Lung (tissue), 11 donors: ENCODE measurements at regions not wholly inside any gene's neighbourhood (a gene's known extent, or its start where the extent isn't known, plus 50 kb on each side); places are given as distances from the start of the nearest gene placed in this dataset.

Source experiments
- ATAC-seq: fragments of 200-7000 bp; cut with Tn5 transposase; one replicate; pipeline ENCODE4 v1.9.1; 2020; ENCODE audit warnings: moderate number of reproducible peaks; ENCODE audit not compliant: insufficient read depth, low FRiP score
- DNase-seq, 3 donors: peaks; one replicate each; pipeline ENCODE4 v3.0.0-alpha.2; 2013 to 2017
- H3K27ac ChIP-seq, 2 donors: one replicate each; pipeline ENCODE4 v1.5.1; 2013; ENCODE audit warnings: mild to moderate bottlenecking in 2 of 2, moderate library complexity in 2 of 2, control low read depth in 1 of 2, inconsistent platforms in 1 of 2, low read depth in 1 of 2, low read length in 1 of 2
- H3K27me3 ChIP-seq, 3 donors: one replicate each; pipeline ENCODE4 v1.5.1; 2013; ENCODE audit warnings: low read length in 2 of 3; ENCODE audit not compliant: control insufficient read depth in 3 of 3, insufficient read depth in 3 of 3
- H3K36me3 ChIP-seq, 4 donors: one replicate each; pipeline ENCODE4 v1.5.1; 2013; ENCODE audit warnings: low read length in 4 of 4, mild to moderate bottlenecking in 1 of 4, moderate library complexity in 1 of 4; ENCODE audit not compliant: control insufficient read depth in 4 of 4, insufficient read depth in 4 of 4
- H3K4me1 ChIP-seq, 5 donors: one replicate each; pipeline ENCODE4 v1.5.1; 2013; ENCODE audit warnings: low read length in 5 of 5, mild to moderate bottlenecking in 2 of 5, moderate library complexity in 1 of 5; ENCODE audit not compliant: control insufficient read depth in 5 of 5, insufficient read depth in 5 of 5
- H3K4me3 ChIP-seq: one replicate; pipeline ENCODE4 v1.5.1; 2013; ENCODE audit warnings: mild to moderate bottlenecking, control low read depth, moderate library complexity
- H3K9ac ChIP-seq, 2 donors: one replicate each; pipeline ENCODE4 v1.5.1; 2013; ENCODE audit warnings: low read length in 2 of 2, control low read depth in 1 of 2; ENCODE audit not compliant: insufficient read depth in 1 of 2
- H3K9me3 ChIP-seq, 4 donors: one replicate each; pipeline ENCODE4 v1.5.1; 2013; ENCODE audit warnings: low read length in 3 of 4, mild to moderate bottlenecking in 1 of 4, moderate library complexity in 1 of 4; ENCODE audit not compliant: control insufficient read depth in 4 of 4, insufficient read depth in 3 of 4
- CTCF ChIP-seq: IDR thresholded peaks from 2 replicates; pipeline ENCODE4 v1.5.1; 2012; ENCODE audit warnings: mild to moderate bottlenecking; ENCODE audit errors: control extremely low read depth, extremely low read depth
- WGBS, 2 donors: extraction: QIAGEN DNeasy Blood & Tissue Kit; methylation state at CpG; one replicate each; pipeline ENCODE4 v1.1.7; 2013; 5-methylcytosine and 5-hydroxymethylcytosine counted together
- donor health status: control.
- donor health status: control.
- donor health status: Bipolar disorder and iron deficiency.
- donor health status: healthy.
- donor health status: DM: yes; HTN: yes; CAD: no.

- no peak overlapping the region for H3K27ac ChIP-seq
- no peak for ATAC-seq
- peaks cover 0 to 28% (median 7%) of the 10 kb centered on the region in 5 donors for H3K4me1 ChIP-seq
These were observed 59.8 kb downstream of the FOS start for GRCh38 chr14:75338398-75338797.

GRCh38 chr14:75339059-75339458 is 60.4 kb downstream of the FOS start:
- ATAC-seq (no peak), DNase-seq (no peak)
- H3K27me3 ChIP-seq, result no peaks in the 10 kb centered on the region
- no peak overlapping the region for H3K9ac ChIP-seq
- peaks cover 0 to 2% (median 0%) of the 10 kb centered on the region in 4 donors for H3K9me3 ChIP-seq
- H3K27ac ChIP-seq, result peak overlapping the region in 1 of 2 donors; percentile 56
- no peaks in the 10 kb centered on the region for H3K36me3 ChIP-seq
- peaks cover 0 to 28% (median 7%) of the 10 kb centered on the region in 5 donors for H3K4me1 ChIP-seq
- WGBS, 2 donors, result 18 to 37% methylated on average over 4 of the region's 4 CpGs
- TF ChIP-seq CTCF, result no peak
- H3K4me3 ChIP-seq, result no peak overlapping the region

More at GRCh38 chr14:75338398-75338797, 59.8 kb downstream of the FOS start:
- no peak for DNase-seq
- no peak for TF ChIP-seq CTCF
- no peaks in the 10 kb centered on the region for H3K27me3 ChIP-seq
- peaks cover 0 to 2% (median 0%) of the 10 kb centered on the region in 4 donors for H3K9me3 ChIP-seq
- no peak overlapping the region for H3K9ac ChIP-seq
- H3K36me3 ChIP-seq, result no peaks in the 10 kb centered on the region
- no peak overlapping the region for H3K4me3 ChIP-seq

- peak; percentile 59 to 81 (median 65) for DNase-seq
- H3K9ac ChIP-seq, result no peak overlapping the region
- H3K27me3 ChIP-seq, result no peaks in the 10 kb centered on the region
- 14 to 26% methylated on average over 8 of the region's 8 CpGs for WGBS, 2 donors
- no peak for TF ChIP-seq CTCF
- peak; percentile 39 for ATAC-seq
- no peaks in the 10 kb centered on the region for H3K36me3 ChIP-seq
- H3K4me1 ChIP-seq, result peaks cover 0 to 28% (median 7%) of the 10 kb centered on the region in 5 donors
- no peak overlapping the region for H3K4me3 ChIP-seq
- H3K9me3 ChIP-seq, result peaks cover 0 to 2% (median 0%) of the 10 kb centered on the region in 4 donors
- H3K27ac ChIP-seq, result peak overlapping the region; percentile 90 to 93
These were observed 62.3 kb downstream of the FOS start for GRCh38 chr14:75340921-75341320.

- DNase-seq, result peak in 1 of 3 donors; percentile 29
- H3K4me3 ChIP-seq, result no peak overlapping the region
- peaks cover 0 to 2% (median 0%) of the 10 kb centered on the region in 4 donors for H3K9me3 ChIP-seq
- H3K27me3 ChIP-seq, result no peaks in the 10 kb centered on the region
- no peaks in the 10 kb centered on the region for H3K36me3 ChIP-seq
- no peak for ATAC-seq
- H3K27ac ChIP-seq, result peak overlapping the region; percentile 90 to 92
- TF ChIP-seq CTCF, result no peak
- H3K9ac ChIP-seq, result no peak overlapping the region
- H3K4me1 ChIP-seq, result peaks cover 0 to 28% (median 7%) of the 10 kb centered on the region in 5 donors
These were observed 63.0 kb downstream of the FOS start for GRCh38 chr14:75341620-75342019.
